ENCODE measurements at regions not wholly inside any gene's neighbourhood (a gene's known extent, or its start where the extent isn't known, plus 50 kb on each side); places are given as distances from the start of the nearest gene placed in this dataset.

GRCh38 chr2:62284980-62285379 lies 89.1 kb downstream of the B3GNT2 start:
- H3K9me3 ChIP-seq (ENCODE audit: low read depth, low read length): no peaks in the 10 kb centered on the region
- peaks cover 3% of the 10 kb centered on the region for H3K27me3 ChIP-seq (ENCODE audit: insufficient read depth, low read length)
- no peaks in the 10 kb centered on the region for H4K20me1 ChIP-seq (ENCODE audit: insufficient read depth, low read length)
- no peak overlapping the region for H3K4me2 ChIP-seq (ENCODE audit: insufficient read depth, low read length)
- no peak overlapping the region for H3K4me3 ChIP-seq (ENCODE audit: insufficient read depth, low read length)
- H3K79me2 ChIP-seq (ENCODE audit: insufficient read depth, low read length): no peaks in the 10 kb centered on the region
- H3K4me1 ChIP-seq (ENCODE audit: insufficient read depth, low read length): peaks cover 7% of the 10 kb centered on the region
- DNase-seq (ENCODE audit: insufficient read length, low spot score, missing footprints): no peak
- no peaks in the 10 kb centered on the region for H3K36me3 ChIP-seq (ENCODE audit: insufficient read depth, low read length)
- no peak for TF ChIP-seq CTCF (IDR thresholded peaks at IDR 0.05; ENCODE audit: extremely low read depth, low read depth, low read length)
- no peak overlapping the region for H3K27ac ChIP-seq (ENCODE audit: low read depth, low read length)
- no peak overlapping the region for H2AFZ ChIP-seq (ENCODE audit: low read length)

- Histone ChIP-seq H4K20me1 (ENCODE audit: insufficient read depth, low read length) (no peaks in the 10 kb centered on the region), H3K27ac (ENCODE audit: low read depth, low read length) (no peak overlapping the region), H3K4me1 (ENCODE audit: insufficient read depth, low read length) (peaks cover 7% of the 10 kb centered on the region), H3K4me2 (ENCODE audit: insufficient read depth, low read length) (no peak overlapping the region), H2AFZ (ENCODE audit: low read length) (no peak overlapping the region), H3K9me3 (ENCODE audit: low read depth, low read length) (no peaks in the 10 kb centered on the region), H3K27me3 (ENCODE audit: insufficient read depth, low read length) (peaks cover 3% of the 10 kb centered on the region), H3K4me3 (ENCODE audit: insufficient read depth, low read length) (no peak overlapping the region), H3K79me2 (ENCODE audit: insufficient read depth, low read length) (no peaks in the 10 kb centered on the region), H3K36me3 (ENCODE audit: insufficient read depth, low read length) (no peaks in the 10 kb centered on the region)
- no peak for TF ChIP-seq CTCF (IDR thresholded peaks at IDR 0.05; ENCODE audit: extremely low read depth, low read depth, low read length)
- no peak for DNase-seq (ENCODE audit: insufficient read length, low spot score, missing footprints)
Observed at GRCh38 chr2:62284471-62284870, 88.6 kb downstream of the B3GNT2 start.

GRCh38 chr2:62283147-62283546 lies 87.2 kb downstream of the B3GNT2 start:
- H4K20me1 ChIP-seq (ENCODE audit: insufficient read depth, low read length): no peaks in the 10 kb centered on the region
- DNase-seq (ENCODE audit: insufficient read length, low spot score, missing footprints): no peak

GRCh38 chr2:62281663-62282062 lies 85.7 kb downstream of the B3GNT2 start:
- H3K79me2 ChIP-seq (ENCODE audit: insufficient read depth, low read length): no peaks in the 10 kb centered on the region
- H4K20me1 ChIP-seq (ENCODE audit: insufficient read depth, low read length): no peaks in the 10 kb centered on the region
- H3K4me3 ChIP-seq (ENCODE audit: insufficient read depth, low read length): no peak overlapping the region
- H3K4me1 ChIP-seq (ENCODE audit: insufficient read depth, low read length): no peaks in the 10 kb centered on the region
- no peak overlapping the region for H3K27ac ChIP-seq (ENCODE audit: low read depth, low read length)
- no peaks in the 10 kb centered on the region for H3K9me3 ChIP-seq (ENCODE audit: low read depth, low read length)
- H3K36me3 ChIP-seq (ENCODE audit: insufficient read depth, low read length): no peaks in the 10 kb centered on the region
- H2AFZ ChIP-seq (ENCODE audit: low read length): no peak overlapping the region
- H3K27me3 ChIP-seq (ENCODE audit: insufficient read depth, low read length): peaks cover 3% of the 10 kb centered on the region
- no peak for DNase-seq (ENCODE audit: insufficient read length, low spot score, missing footprints)
- peak overlapping the region; percentile 18 for H3K4me2 ChIP-seq (ENCODE audit: insufficient read depth, low read length)
- no peak for TF ChIP-seq CTCF (IDR thresholded peaks at IDR 0.05; ENCODE audit: extremely low read depth, low read depth, low read length)

More at GRCh38 chr2:62283147-62283546, 87.2 kb downstream of the B3GNT2 start:
- Histone ChIP-seq H3K9me3 (ENCODE audit: low read depth, low read length) (no peaks in the 10 kb centered on the region), H3K36me3 (ENCODE audit: insufficient read depth, low read length) (no peaks in the 10 kb centered on the region), H3K4me3 (ENCODE audit: insufficient read depth, low read length) (no peak overlapping the region), H3K79me2 (ENCODE audit: insufficient read depth, low read length) (no peaks in the 10 kb centered on the region), H3K4me1 (ENCODE audit: insufficient read depth, low read length) (peaks cover 3% of the 10 kb centered on the region), H3K27me3 (ENCODE audit: insufficient read depth, low read length) (peaks cover 3% of the 10 kb centered on the region), H3K4me2 (ENCODE audit: insufficient read depth, low read length) (no peak overlapping the region), H2AFZ (ENCODE audit: low read length) (no peak overlapping the region), H3K27ac (ENCODE audit: low read depth, low read length) (no peak overlapping the region)
- no peak for TF ChIP-seq CTCF (IDR thresholded peaks at IDR 0.05; ENCODE audit: extremely low read depth, low read depth, low read length)

Data from osteoblast (primary cell).